A673 (cell line): ENCODE measurements at regions not wholly inside any gene's neighbourhood (a gene's known extent, or its start where the extent isn't known, plus 50 kb on each side); places are given as distances from the start of the nearest gene placed in this dataset.

Experiments
- CTCF ChIP-seq: fragments of 300-800, 200-600 bp; sonication (generic); conservative IDR thresholded peaks from 2 replicates; pipeline ENCODE4 v1.5.1; 2017; ENCODE audit warnings: low read depth, mild to moderate bottlenecking, antibody characterized with exemption, low read length, moderate library complexity, mixed read lengths
- EZH2 ChIP-seq: fragments of 200-600 bp; sonication (generic); IDR thresholded peaks from 2 replicates; pipeline ENCODE4 v1.6.1; 2017; ENCODE audit warnings: borderline replicate concordance, low read depth, mild to moderate bottlenecking, mixed read lengths, antibody characterized with exemption, low read length; ENCODE audit not compliant: poor library complexity, severe bottlenecking

- TF ChIP-seq EZH2: no peak
- TF ChIP-seq CTCF: no peak
Measured at GRCh38 chr3:154510780-154511179, 80.8 kb upstream of the GPR149 start.
